Calu3 (cell line): ENCODE measurements at regions not wholly inside any gene's neighbourhood (a gene's known extent, or its start where the extent isn't known, plus 50 kb on each side); places are given as distances from the start of the nearest gene placed in this dataset.
"Not testable (repeated sequence)": the region's sequence is repeated elsewhere in the genome, so short reads cannot be mapped to it uniquely, and the experiment has no call there.

Experiments used
- BruUV-seq: library from RNA; stranded (reverse); fragments of 400-500 nt; replicated peaks from 2 replicates; lab custom pipeline; 2021; lab: Mats Ljungman, UMichigan
- CTCF ChIA-PET: fragments of 300-600 bp; sonication (Branson Sonifier 250); formaldehyde crosslinking; loops from one replicate; lab custom pipeline; 2022; ENCODE audit warnings: antibody characterized with exemption; lab: Charles Lee
- DNase-seq: peaks from one replicate; pipeline ENCODE4 v3.0.0; 2022
- H3K27ac Mint-ChIP-seq: one replicate; pipeline ENCODE4 v1.8.0; 2022; ENCODE audit warnings: mixed read lengths; ENCODE audit not compliant: unreplicated experiment
- H3K27me3 Mint-ChIP-seq: one replicate; pipeline ENCODE4 v1.8.0; 2022; ENCODE audit warnings: mixed read lengths; ENCODE audit not compliant: unreplicated experiment
- H3K36me3 Mint-ChIP-seq: one replicate; pipeline ENCODE4 v1.8.0; 2022; ENCODE audit warnings: mild to moderate bottlenecking, moderate library complexity, mixed read lengths; ENCODE audit not compliant: insufficient read depth, unreplicated experiment
- H3K4me1 Mint-ChIP-seq: one replicate; pipeline ENCODE4 v1.8.0; 2022; ENCODE audit warnings: mild to moderate bottlenecking, low read depth, mixed read lengths; ENCODE audit not compliant: unreplicated experiment
- H3K4me3 Mint-ChIP-seq: one replicate; pipeline ENCODE4 v1.8.0; 2022; ENCODE audit warnings: mild to moderate bottlenecking, low read depth, moderate library complexity, mixed read lengths; ENCODE audit not compliant: unreplicated experiment
- H3K9me3 Mint-ChIP-seq: one replicate; pipeline ENCODE4 v1.8.0; 2022; ENCODE audit warnings: low read depth, mixed read lengths; ENCODE audit not compliant: unreplicated experiment
- CTCF ChIP-seq: fragments of 200-600 bp; IDR thresholded peaks from one replicate; pipeline ENCODE4 v1.8.0; 2022; ENCODE audit warnings: antibody characterized with exemption; ENCODE audit not compliant: unreplicated experiment
- intact Hi-C: fragments of 100-400 bp; cut with micrococcal nuclease; formaldehyde crosslinking; loops from one replicate; pipeline ENCODE4 v1.10.0; 2022; ENCODE audit not compliant: unreplicated experiment

GRCh38 chr2:215537611-215538010 is 101.7 kb upstream of the FN1 start:
- no TSS peak for BruUV-seq
- no peak for TF ChIP-seq CTCF
- CTCF ChIA-PET: no interaction called here
- Mint-ChIP-seq H3K9me3 (peaks cover 13% of the 10 kb centered on the region), H3K27me3 (no peaks in the 10 kb centered on the region), H3K36me3 (no peaks in the 10 kb centered on the region), H3K4me3 (no peak overlapping the region), H3K27ac (no peak overlapping the region), H3K4me1 (peaks cover 17% of the 10 kb centered on the region)
- intact Hi-C loops: loop anchor here (10.0 kb wide), 1 partner anchor 297 kb away; no protein-coding TSS in a partner anchor
- DNase-seq: no peak

GRCh38 chr2:215536510-215536909 is 100.6 kb upstream of the FN1 start:
- no peak for TF ChIP-seq CTCF
- CTCF ChIA-PET: no interaction called here
- BruUV-seq: no TSS peak
- Mint-ChIP-seq H3K4me3 (no peak overlapping the region), H3K27me3 (no peaks in the 10 kb centered on the region), H3K27ac (no peak overlapping the region), H3K4me1 (peaks cover 26% of the 10 kb centered on the region), H3K9me3 (peaks cover 13% of the 10 kb centered on the region), H3K36me3 (peaks cover 2% of the 10 kb centered on the region)
- DNase-seq: no peak
- intact Hi-C loops: loop anchor here (10.0 kb wide), 1 partner anchor 298 kb away; no protein-coding TSS in a partner anchor

- peak; percentile 11 for DNase-seq
- Mint-ChIP-seq H3K27me3 (no peaks in the 10 kb centered on the region), H3K9me3 (peaks cover 13% of the 10 kb centered on the region), H3K27ac (peak overlapping the region; percentile 55), H3K36me3 (peaks cover 6% of the 10 kb centered on the region), H3K4me1 (peaks cover 34% of the 10 kb centered on the region), H3K4me3 (no peak overlapping the region)
- TF ChIP-seq CTCF: no peak
- BruUV-seq: no TSS peak
- CTCF ChIA-PET: no interaction called here
- intact Hi-C loops: loop anchor here (10.0 kb wide), 1 partner anchor 299 kb away; no protein-coding TSS in a partner anchor
Measured at GRCh38 chr2:215535741-215536140, 99.9 kb upstream of the FN1 start.

GRCh38 chr2:215535125-215535668 is 99.3 kb upstream of the FN1 start:
- Mint-ChIP-seq H3K4me1 (peaks cover 39% of the 10 kb centered on the region), H3K36me3 (peaks cover 6% of the 10 kb centered on the region), H3K9me3 (peaks cover 13% of the 10 kb centered on the region), H3K4me3 (no peak overlapping the region), H3K27me3 (no peaks in the 10 kb centered on the region), H3K27ac (peak overlapping the region; percentile 55)
- BruUV-seq: no TSS peak
- TF ChIP-seq CTCF: no peak
- CTCF ChIA-PET: no interaction called here
- DNase-seq: no peak
- intact Hi-C loops: loop anchor here (10.0 kb wide), 1 partner anchor 300 kb away; no protein-coding TSS in a partner anchor

GRCh38 chr2:215533716-215534115 is 97.8 kb upstream of the FN1 start:
- DNase-seq, BruUV-seq, H3K27ac Mint-ChIP-seq, H3K4me3 Mint-ChIP-seq, CTCF ChIA-PET, H3K27me3 Mint-ChIP-seq, H3K36me3 Mint-ChIP-seq: not testable (repeated sequence)
- intact Hi-C loops: loop anchor here (5.0 to 10.0 kb wide), 2 partner anchors 149 to 301 kb away; no protein-coding TSS in a partner anchor
- H3K4me1 Mint-ChIP-seq: peaks cover 51% of the 10 kb centered on the region
- H3K9me3 Mint-ChIP-seq: peaks cover 12% of the 10 kb centered on the region
